ENCODE measurements at regions not wholly inside any gene's neighbourhood (a gene's known extent, or its start where the extent isn't known, plus 50 kb on each side); places are given as distances from the start of the nearest gene placed in this dataset.
"Not testable (repeated sequence)": the region's sequence is repeated elsewhere in the genome, so short reads cannot be mapped to it uniquely, and the experiment has no call there.

DNA sequence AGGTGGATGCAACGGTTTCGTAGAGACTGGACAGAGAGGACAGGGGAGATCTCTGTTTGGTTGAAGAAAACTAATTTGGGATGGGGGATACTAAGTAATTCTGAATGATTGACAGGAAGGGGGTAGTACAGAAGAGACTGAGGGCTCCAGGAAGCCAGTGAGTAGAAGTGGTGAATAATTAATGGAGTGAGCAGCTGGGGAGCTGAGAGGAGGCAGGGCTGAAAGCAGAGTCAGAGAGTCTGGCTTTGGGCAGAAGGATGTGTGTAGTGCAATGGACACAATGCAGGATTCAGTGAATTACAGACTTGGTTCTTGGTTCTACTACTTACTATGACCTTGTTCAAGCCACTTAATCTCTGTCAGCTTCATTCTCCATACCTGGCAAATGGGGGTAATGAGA is 161.7 kb downstream of the RBMX2 start:
- Histone ChIP-seq H3K27ac (ENCODE audit: insufficient read depth in 1 of 2, low read depth in 1 of 2, low read length in 2 of 2, poor library complexity in 1 of 2, severe bottlenecking in 2 of 2) (no peak overlapping the region), H3K36me3 (ENCODE audit: control insufficient read depth in 4 of 4, insufficient read depth in 4 of 4, low read length in 3 of 4) (no peaks in the 10 kb centered on the region), H3K9me3 (ENCODE audit: control extremely low read depth in 1 of 5, control insufficient read depth in 4 of 5, insufficient read depth in 2 of 5, low read depth in 1 of 5, low read length in 4 of 5) (no peaks in the 10 kb centered on the region), H3K4me3 (ENCODE audit: control insufficient read depth in 1 of 7, extremely low read depth in 1 of 7, insufficient read depth in 4 of 7, low read depth in 2 of 7, low read length in 6 of 7) (no peak overlapping the region), H3K27me3 (replicated peaks in 2 of 5; ENCODE audit: control insufficient read depth in 4 of 5, insufficient read depth in 5 of 5, low read length in 4 of 5) (no peaks in the 10 kb centered on the region), H3K4me1 (ENCODE audit: control extremely low read depth in 1 of 4, control insufficient read depth in 4 of 4, insufficient read depth in 4 of 4, low read length in 3 of 4) (no peaks in the 10 kb centered on the region)
- ChIA-PET CTCF (no interaction called here), POLR2A (no interaction called here)
- 62% methylated on average over 2 of the region's 2 CpGs for WGBS (ENCODE audit: insufficient coverage)
- no peak for DNase-seq

DNA sequence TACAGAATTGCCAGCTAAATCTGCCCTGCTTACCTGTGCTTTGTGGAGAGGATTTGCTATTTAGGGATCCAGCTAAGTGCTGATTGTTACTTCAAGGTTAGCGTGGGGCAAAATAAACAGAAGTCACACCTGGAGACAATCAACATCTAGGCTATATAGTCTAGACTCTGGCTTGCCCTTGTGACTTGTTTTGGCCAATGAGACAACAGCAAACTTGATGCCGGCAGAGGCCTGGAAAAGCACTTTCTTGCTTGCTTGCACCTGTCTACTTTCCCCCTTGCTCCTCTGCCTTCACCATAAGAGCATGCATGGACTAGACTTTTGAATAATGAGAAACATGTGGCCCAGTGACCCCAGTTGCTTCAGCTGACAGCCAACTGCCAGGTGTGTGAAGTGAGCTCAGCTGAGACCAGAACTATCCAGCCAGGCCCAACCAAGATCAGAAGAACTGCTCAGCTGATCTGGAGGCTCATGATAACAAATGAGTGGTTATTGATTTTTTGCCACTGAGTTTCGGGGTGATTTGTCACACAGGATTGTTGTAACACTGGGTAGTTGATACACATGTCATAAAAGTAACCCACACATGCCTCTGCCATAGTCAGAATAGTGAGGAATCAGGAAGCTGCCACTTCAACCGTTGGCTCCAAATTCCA is 164.4 kb downstream of the RBMX2 start:
- no peaks in the 10 kb centered on the region for H3K4me1 ChIP-seq (ENCODE audit: control extremely low read depth in 1 of 4, control insufficient read depth in 4 of 4, insufficient read depth in 4 of 4, low read length in 3 of 4)
- POLR2A ChIA-PET, result no interaction called here
- CTCF ChIA-PET, result no interaction called here
- H3K9me3 ChIP-seq (ENCODE audit: control extremely low read depth in 1 of 5, control insufficient read depth in 4 of 5, insufficient read depth in 2 of 5, low read depth in 1 of 5, low read length in 4 of 5), result no peaks in the 10 kb centered on the region
- no peaks in the 10 kb centered on the region for H3K36me3 ChIP-seq (ENCODE audit: control insufficient read depth in 4 of 4, insufficient read depth in 4 of 4, low read length in 3 of 4)
- WGBS (ENCODE audit: insufficient coverage), result 84% methylated on average over 3 of the region's 4 CpGs
- DNase-seq, result no peak
- H3K27me3 ChIP-seq (replicated peaks in 2 of 5; ENCODE audit: control insufficient read depth in 4 of 5, insufficient read depth in 5 of 5, low read length in 4 of 5), result no peaks in the 10 kb centered on the region
- no peak overlapping the region for H3K4me3 ChIP-seq (ENCODE audit: control insufficient read depth in 1 of 7, extremely low read depth in 1 of 7, insufficient read depth in 4 of 7, low read depth in 2 of 7, low read length in 6 of 7)
- no peak overlapping the region for H3K27ac ChIP-seq (ENCODE audit: insufficient read depth in 1 of 2, low read depth in 1 of 2, low read length in 2 of 2, poor library complexity in 1 of 2, severe bottlenecking in 2 of 2)

DNA sequence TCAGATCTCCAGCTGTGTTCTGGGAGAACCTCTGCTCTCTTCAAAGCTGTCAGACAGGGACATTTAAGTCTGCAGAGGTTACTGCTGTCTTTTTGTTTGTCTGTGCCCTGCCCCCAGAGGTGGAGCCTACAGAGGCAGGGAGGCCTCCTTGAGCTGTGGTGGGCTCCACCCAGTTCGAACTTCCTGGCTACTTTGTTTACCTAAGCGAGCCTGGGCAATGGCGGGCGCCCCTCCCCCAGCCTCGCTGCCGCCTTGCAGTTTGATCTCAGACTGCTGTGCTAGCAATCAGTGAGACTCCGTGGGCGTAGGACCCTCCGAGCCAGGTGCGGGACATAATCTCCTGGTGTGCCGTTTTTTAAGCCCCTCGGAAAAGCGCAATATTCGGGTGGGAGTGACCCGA is 171.2 kb downstream of the RBMX2 start:
- H3K27ac ChIP-seq (ENCODE audit: insufficient read depth in 1 of 2, low read depth in 1 of 2, low read length in 2 of 2, poor library complexity in 1 of 2, severe bottlenecking in 2 of 2); POLR2A ChIA-PET; H3K4me1 ChIP-seq (ENCODE audit: control extremely low read depth in 1 of 4, control insufficient read depth in 4 of 4, insufficient read depth in 4 of 4, low read length in 3 of 4); CTCF ChIA-PET; DNase-seq; H3K27me3 ChIP-seq (replicated peaks in 2 of 5; ENCODE audit: control insufficient read depth in 4 of 5, insufficient read depth in 5 of 5, low read length in 4 of 5); H3K36me3 ChIP-seq (ENCODE audit: control insufficient read depth in 4 of 4, insufficient read depth in 4 of 4, low read length in 3 of 4); H3K4me3 ChIP-seq (ENCODE audit: control insufficient read depth in 1 of 7, extremely low read depth in 1 of 7, insufficient read depth in 4 of 7, low read depth in 2 of 7, low read length in 6 of 7); H3K9me3 ChIP-seq (ENCODE audit: control extremely low read depth in 1 of 5, control insufficient read depth in 4 of 5, insufficient read depth in 2 of 5, low read depth in 1 of 5, low read length in 4 of 5): not testable (repeated sequence)
- no CpG with 5 or more reads among the region's 15 CpGs for WGBS (ENCODE audit: insufficient coverage)

Measured in common myeloid progenitor, CD34-positive (primary cell).